Tibial artery (tissue), 4 donors: ENCODE measurements at regions not wholly inside any gene's neighbourhood (a gene's known extent, or its start where the extent isn't known, plus 50 kb on each side); places are given as distances from the start of the nearest gene placed in this dataset.
A peak's percentile ranks its signal among the peaks of the same experiment; 100 is the strongest.
"Not testable (repeated sequence)": the region's sequence is repeated elsewhere in the genome, so short reads cannot be mapped to it uniquely, and the experiment has no call there.

Source experiments
- DNase-seq, 2 donors: peaks; one replicate each; pipeline ENCODE4 v3.0.0-alpha.2; 2019
- H3K27ac ChIP-seq, 2 donors: fragments of 200-600 bp; sonication (generic) in 1 of 2; 1 replicate in 1 of 2; 2 replicates in 1 of 2; pipeline ENCODE4 v1.5.1; 2018 to 2019; ENCODE audit warnings: mild to moderate bottlenecking in 1 of 2
- H3K27me3 ChIP-seq, 2 donors: fragments of 200-600 bp; sonication (generic) in 1 of 2; one replicate each; pipeline versions ENCODE4 v1.5.1 to v1.6.0; 2016 to 2019
- H3K36me3 ChIP-seq, 3 donors: fragments of 200-600 bp; sonication (generic) in 2 of 3; one replicate each; pipeline ENCODE4 v1.5.1; 2016 to 2019; ENCODE audit warnings: mild to moderate bottlenecking in 2 of 3
- H3K4me1 ChIP-seq, 4 donors: fragments of 200-600 bp; sonication (generic) in 2 of 4; 1 replicate in 3 of 4; 2 replicates in 1 of 4; pipeline ENCODE4 v1.5.1; 2016 to 2019
- H3K4me3 ChIP-seq, 2 donors: fragments of 200-600 bp; sonication (generic) in 1 of 2; 1 replicate in 1 of 2; 2 replicates in 1 of 2; pipeline ENCODE4 v1.5.1; 2018 to 2019; ENCODE audit warnings: mild to moderate bottlenecking in 2 of 2
- H3K9me3 ChIP-seq, 3 donors: fragments of 200-600 bp; sonication (generic) in 1 of 3; one replicate each; pipeline ENCODE4 v1.5.1; 2016 to 2019
- intact Hi-C: fragments of 100-400 bp; cut with DNase I; formaldehyde crosslinking; loops from one replicate; pipeline ENCODE4 v1.15.0; 2023; ENCODE audit warnings: low total_unique reads
- TF ChIP-seq, protein P1 (sequence below), 2 experiments: fragments of 200-600 bp in 1 of 2; fragments of 450-650 bp in 1 of 2; IDR thresholded peaks; one replicate each; pipeline ENCODE4 v1.5.1; 2017 to 2019; ENCODE audit warnings: antibody characterized with exemption in 2 of 2, mild to moderate bottlenecking in 1 of 2, moderate library complexity in 1 of 2

DNA sequence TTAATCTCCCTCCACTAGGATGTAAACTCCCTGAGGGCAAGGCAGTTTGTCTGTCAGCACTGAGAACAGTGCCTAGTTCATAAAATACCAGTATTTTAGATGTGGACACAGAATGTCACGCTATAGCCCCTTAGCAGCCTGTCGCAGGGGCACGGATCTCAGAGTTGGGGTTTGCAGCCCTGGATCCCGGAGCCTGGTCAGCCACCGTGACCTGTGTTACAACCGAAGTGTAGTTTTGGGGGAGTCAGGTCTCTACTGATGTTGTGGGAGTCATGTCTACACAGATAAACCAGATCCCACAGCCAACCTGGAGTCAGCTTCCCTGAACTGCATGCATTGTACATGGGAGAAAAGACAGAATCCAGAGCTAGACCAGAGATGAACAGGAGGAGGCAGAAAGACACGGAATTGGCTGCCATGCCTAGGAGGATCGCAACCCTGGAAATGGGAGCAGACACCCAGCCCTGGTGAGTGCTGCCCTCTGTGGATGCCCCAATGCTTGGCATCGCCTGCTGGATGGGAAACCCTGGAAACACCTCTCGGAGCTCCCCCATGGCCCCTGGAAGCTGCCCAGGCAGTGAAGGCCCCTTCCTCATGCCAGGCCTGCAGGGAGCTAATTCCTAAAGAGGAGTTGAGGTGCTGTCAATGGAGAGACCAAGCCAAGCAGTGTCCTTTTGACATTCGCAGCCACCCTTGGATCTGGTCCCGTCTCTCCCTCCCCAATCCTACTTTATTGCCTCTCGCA lies 851.3 kb downstream of the TBC1D22A start:
- TF ChIP-seq, protein P1, sequence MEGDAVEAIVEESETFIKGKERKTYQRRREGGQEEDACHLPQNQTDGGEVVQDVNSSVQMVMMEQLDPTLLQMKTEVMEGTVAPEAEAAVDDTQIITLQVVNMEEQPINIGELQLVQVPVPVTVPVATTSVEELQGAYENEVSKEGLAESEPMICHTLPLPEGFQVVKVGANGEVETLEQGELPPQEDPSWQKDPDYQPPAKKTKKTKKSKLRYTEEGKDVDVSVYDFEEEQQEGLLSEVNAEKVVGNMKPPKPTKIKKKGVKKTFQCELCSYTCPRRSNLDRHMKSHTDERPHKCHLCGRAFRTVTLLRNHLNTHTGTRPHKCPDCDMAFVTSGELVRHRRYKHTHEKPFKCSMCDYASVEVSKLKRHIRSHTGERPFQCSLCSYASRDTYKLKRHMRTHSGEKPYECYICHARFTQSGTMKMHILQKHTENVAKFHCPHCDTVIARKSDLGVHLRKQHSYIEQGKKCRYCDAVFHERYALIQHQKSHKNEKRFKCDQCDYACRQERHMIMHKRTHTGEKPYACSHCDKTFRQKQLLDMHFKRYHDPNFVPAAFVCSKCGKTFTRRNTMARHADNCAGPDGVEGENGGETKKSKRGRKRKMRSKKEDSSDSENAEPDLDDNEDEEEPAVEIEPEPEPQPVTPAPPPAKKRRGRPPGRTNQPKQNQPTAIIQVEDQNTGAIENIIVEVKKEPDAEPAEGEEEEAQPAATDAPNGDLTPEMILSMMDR (IDR thresholded peaks at IDR 0.05): no peak
- Histone ChIP-seq H3K4me3 (no peak overlapping the region), H3K27me3 (peaks cover 0 to 8% of the 10 kb centered on the region in 2 donors), H3K36me3 (no peaks in the 10 kb centered on the region), H3K4me1 (no peaks in the 10 kb centered on the region), H3K27ac (no peak overlapping the region), H3K9me3 (peaks cover 0 to 11% (median 0%) of the 10 kb centered on the region in 3 donors)
- intact Hi-C loops: no loop called here
- peak in 1 of 2 donors; percentile 48 for DNase-seq

DNA sequence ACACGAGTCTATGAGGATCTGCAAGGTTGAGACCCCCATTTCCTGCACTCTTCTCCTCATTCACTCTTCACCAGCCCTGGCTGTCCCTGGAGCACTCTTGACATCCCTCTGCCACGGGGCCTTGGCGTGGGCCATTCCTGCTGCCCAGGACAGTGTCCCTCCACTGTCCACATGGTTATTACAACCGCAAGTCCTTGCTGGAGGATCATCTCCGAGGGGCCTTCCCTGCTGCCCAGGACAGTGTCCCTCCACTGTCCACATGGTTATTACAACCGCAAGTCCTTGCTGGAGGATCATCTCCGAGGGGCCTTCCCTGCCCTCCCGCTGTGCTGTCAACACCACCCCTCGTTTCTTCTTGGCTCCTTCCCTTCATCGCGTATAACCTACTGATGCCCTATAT lies 850.7 kb downstream of the TBC1D22A start:
- intact Hi-C loops, H3K4me3 ChIP-seq, H3K4me1 ChIP-seq, H3K27me3 ChIP-seq, H3K36me3 ChIP-seq, DNase-seq, H3K27ac ChIP-seq: not testable (repeated sequence)
- peaks cover 0 to 11% (median 0%) of the 10 kb centered on the region in 3 donors for H3K9me3 ChIP-seq

DNA sequence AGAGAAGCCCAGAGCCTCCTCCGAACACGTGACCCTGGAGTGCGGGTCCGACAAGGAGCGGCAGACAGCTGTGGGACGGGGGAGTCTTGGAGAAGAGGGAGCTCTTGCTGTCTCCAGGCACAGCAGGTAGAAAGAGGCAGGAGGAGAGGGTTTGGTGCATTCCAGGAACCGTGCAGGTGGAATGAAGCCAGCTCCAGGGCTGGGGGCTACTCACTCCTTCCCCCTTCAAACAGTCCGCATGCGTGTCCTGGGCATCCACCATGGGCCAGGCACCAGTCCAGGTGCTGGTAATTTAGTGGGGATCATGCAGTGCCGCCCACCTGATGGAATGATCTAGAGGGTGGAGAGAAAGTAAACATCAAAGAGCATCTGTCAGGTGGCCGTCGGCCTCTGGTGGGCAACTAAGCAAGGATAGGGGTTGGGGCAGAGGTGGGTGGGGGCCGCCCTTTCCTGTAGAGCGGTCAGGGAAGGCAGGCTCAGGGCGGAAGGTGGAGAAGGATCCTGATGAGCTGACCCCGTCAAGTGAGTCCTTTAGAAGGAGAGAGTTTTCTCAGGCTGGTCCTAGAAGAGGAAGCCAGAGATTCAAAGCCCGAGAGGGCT lies 850.0 kb downstream of the TBC1D22A start:
- intact Hi-C loops: no loop called here
- H3K36me3 ChIP-seq: no peaks in the 10 kb centered on the region
- H3K27me3 ChIP-seq: peaks cover 0 to 9% of the 10 kb centered on the region in 2 donors
- peaks cover 0 to 11% (median 0%) of the 10 kb centered on the region in 3 donors for H3K9me3 ChIP-seq
- DNase-seq: no peak
- H3K4me3 ChIP-seq: no peak overlapping the region
- no peaks in the 10 kb centered on the region for H3K4me1 ChIP-seq
- TF ChIP-seq, protein P1 (IDR thresholded peaks at IDR 0.05): no peak
- H3K27ac ChIP-seq: no peak overlapping the region

DNA sequence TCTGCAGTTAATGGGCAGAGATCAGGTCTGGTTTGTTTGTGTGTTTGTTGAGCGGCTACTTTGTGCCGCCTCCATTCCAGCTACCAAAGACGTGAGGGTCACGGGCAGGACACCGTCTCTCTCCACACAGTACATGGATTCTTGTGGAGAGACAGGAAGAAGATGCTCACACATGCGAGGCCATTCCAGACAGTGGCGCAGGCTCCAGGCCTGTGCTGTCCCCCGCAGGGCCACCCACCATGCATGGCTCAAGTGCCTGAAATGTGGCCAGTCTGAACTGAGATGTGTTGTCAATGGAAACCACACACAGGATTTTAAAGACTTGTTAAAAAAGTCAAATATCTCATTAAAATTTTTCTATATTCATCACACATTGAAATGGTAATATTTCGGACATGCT lies 848.3 kb downstream of the TBC1D22A start:
- Histone ChIP-seq H3K9me3 (peaks cover 0 to 11% (median 0%) of the 10 kb centered on the region in 3 donors), H3K36me3 (no peaks in the 10 kb centered on the region), H3K4me3 (no peak overlapping the region), H3K27me3 (peaks cover 0 to 13% of the 10 kb centered on the region in 2 donors), H3K4me1 (no peaks in the 10 kb centered on the region), H3K27ac (no peak overlapping the region)
- no peak for DNase-seq
- TF ChIP-seq, protein P1 (IDR thresholded peaks at IDR 0.05): no peak
- intact Hi-C loops: no loop called here

DNA sequence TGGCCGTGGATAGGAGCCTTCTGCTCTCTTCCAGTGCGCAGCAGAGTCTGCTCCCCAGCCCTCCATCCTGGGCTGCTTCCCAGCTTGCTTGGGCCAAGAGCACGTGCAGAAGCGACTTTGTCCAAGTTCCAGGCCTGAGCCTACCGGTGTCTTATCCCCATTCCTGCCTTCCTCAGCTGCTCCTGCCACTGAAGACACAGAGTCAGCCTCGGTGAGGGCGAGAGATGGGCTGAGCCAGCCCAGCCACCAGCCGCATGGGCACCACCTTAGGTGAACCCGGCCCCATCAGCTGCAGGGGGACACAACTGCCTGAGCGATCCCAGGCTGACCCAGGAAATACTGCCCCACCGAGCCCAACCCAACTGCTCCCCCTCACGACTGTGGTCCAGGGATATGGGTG lies 847.8 kb downstream of the TBC1D22A start:
- Histone ChIP-seq H3K4me3 (no peak overlapping the region), H3K27me3 (peaks cover 0 to 13% of the 10 kb centered on the region in 2 donors), H3K4me1 (no peaks in the 10 kb centered on the region), H3K36me3 (no peaks in the 10 kb centered on the region), H3K27ac (no peak overlapping the region), H3K9me3 (peaks cover 0 to 11% (median 0%) of the 10 kb centered on the region in 3 donors)
- TF ChIP-seq, protein P1 (IDR thresholded peaks at IDR 0.05): no peak
- no peak for DNase-seq
- intact Hi-C loops: no loop called here

DNA sequence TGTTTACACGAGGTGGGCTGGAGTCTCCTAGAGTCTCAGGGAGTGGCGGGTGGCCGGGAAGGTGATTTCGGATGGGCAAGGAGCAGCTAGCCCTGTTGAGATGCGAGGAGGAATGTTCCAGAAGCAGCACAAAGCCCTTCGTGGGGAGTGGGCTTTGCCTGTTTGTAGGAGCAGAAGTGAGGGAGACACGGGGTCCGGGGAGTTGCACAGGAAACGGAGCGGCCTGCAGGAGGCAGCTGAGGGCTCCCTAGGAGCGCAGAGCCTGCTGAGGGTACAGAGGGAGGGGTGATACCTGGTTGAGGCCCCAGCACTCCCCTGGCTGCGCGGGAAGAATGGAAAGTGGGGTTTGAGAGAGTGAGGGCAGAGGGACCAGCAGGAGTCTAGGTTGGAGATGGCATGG lies 847.2 kb downstream of the TBC1D22A start:
- TF ChIP-seq, protein P1 (IDR thresholded peaks at IDR 0.05): no peak
- Histone ChIP-seq H3K27ac (no peak overlapping the region), H3K4me1 (no peaks in the 10 kb centered on the region), H3K9me3 (peaks cover 0 to 11% (median 0%) of the 10 kb centered on the region in 3 donors), H3K27me3 (peaks cover 0 to 13% of the 10 kb centered on the region in 2 donors), H3K36me3 (no peaks in the 10 kb centered on the region), H3K4me3 (no peak overlapping the region)
- intact Hi-C loops: no loop called here
- no peak for DNase-seq
